ENCODE measurements at regions not wholly inside any gene's neighbourhood (a gene's known extent, or its start where the extent isn't known, plus 50 kb on each side); places are given as distances from the start of the nearest gene placed in this dataset.

GRCh38 chr18:64991102-64991501 is 759.7 kb upstream of the CDH7 start:
- DNase-seq (ENCODE audit: low read depth) = no peak

DNA sequence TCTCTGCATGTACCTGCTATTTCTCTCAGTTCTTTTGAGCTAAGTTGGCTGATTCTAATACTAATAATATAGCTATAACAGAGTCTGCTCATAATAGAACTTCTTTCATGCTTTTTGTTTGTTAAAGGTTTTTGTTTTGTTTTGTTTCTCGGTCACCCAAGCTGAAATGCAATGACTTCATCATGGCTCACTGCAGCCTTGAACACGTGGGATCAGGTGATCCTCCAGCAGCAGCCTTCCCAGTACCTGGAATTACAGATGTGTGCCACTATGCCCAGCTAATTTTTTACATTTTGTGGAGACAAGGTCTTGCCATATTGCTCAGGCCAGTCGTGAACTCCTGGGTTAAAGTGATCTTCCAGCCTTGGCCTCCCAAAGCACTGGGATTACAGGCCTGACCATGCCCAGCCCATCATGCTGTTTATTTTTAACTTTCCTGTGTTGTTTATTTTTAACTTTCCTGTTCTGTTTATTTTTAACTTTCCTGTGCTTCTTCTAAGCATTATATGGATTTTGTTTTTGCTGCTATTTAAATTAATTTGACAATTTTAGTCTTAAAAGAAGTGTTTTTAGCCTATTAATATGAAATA is 763.8 kb upstream of the CDH7 start:
- no peak for DNase-seq (ENCODE audit: low read depth)

- no peak for DNase-seq (ENCODE audit: low read depth)
Observed at GRCh38 chr18:64983497-64984238, 767.1 kb upstream of the CDH7 start.

DNA sequence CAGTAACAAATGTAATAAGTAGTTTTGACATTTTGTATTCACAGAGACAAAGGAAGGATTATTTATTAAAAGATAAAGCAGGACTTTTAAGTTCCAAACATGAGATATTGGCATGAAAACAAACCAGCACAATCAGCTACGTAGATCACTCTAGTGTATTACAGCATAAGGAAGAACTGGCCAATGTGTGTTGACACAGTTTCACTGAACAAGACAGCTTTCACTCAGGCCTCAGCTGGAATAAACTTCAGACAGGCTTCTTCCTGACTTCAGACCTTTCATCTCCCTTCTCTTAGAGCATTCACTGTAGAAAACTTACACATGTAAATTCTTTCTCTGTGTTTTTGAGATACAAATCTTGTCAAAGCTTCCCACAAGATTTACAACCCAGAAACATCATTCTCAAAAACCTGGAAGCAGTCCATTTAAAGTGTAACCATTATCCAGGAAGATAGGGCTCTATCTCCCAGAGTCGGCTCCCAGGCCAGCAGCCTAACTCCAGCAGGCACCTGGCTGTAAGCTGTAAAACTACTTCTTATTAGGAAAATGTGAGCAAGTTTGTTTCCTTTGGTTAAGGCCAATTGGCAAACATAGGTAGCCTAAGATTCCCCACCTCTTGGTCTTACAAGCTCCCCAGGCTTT is 768.3 kb upstream of the CDH7 start:
- DNase-seq (ENCODE audit: low read depth) = no peak

DNA sequence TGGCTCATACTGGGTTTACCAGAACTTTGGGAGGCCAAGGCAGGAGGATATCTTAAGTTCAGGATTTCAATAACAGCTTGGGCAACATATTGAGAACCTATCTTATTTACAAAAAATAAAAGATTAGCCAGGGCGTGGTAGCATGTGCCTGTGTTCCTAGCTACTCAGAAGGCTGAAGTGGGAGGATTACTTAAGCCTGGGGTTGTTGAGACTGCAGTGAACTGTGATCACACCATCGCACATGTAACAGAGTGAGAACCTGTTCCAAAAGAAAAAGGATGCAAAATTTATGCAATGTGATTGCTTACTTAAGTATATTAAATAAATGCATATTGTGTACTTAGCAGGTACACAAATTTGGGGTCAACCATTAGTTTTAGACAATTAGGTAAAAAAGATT is 768.9 kb upstream of the CDH7 start:
- no peak for DNase-seq (ENCODE audit: low read depth)

DNA sequence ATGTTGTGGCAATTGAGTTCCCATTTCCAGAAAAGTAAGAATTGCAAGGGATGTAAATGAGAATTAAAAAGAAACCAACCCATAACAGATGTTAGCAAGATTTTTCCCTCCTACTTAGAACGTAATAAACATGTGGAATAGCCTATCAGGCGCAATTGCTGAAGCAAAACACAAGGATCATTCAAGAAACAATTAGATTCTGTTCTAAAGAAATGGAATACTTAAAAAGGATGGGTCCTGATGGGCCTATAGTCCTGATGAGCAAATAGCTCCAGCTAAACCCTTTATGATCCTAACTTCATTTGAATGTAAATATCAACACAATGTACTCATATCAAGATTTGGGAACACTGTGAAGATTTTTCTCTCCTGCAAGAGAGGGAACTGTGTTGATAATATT is 771.0 kb upstream of the CDH7 start:
- DNase-seq (ENCODE audit: low read depth) = no peak

DNA sequence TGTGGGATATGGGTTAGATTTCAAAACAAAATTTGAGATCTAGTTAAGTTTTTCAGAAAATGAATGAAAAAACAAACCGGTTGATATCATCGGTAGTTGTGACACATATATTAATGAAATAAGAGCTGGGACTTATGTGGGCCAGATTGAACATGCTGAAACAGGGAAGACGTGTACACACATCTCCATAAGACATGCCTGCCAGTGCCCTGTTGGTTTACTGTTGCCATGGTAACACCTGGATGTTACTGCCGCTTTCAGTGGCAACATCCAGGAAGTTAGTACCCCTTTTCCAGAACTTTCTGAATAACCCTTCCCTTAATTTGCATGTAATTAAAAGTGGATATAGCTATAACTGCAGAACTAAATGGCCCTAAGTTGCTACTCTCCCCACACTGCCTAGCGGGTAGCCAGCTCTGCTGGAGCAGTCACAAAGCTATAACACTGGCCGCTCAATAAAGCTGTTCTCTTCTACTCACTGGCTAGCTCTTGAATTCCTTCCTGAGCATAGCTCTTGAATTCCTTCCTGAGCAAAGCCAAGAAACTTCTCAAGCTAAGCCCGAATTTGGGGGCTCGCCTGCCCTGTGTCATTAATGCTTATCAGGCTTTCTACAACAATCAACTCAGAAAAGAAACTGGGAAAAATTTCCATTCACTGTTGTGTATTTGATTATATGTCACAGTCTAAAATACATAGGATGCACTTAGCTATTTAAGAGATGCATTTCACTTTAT is 776.3 kb upstream of the CDH7 start:
- DNase-seq (ENCODE audit: low read depth) = no peak

- DNase-seq (ENCODE audit: low read depth) = no peak
Observed at GRCh38 chr18:64972545-64972944, 778.3 kb upstream of the CDH7 start.

GRCh38 chr18:64966667-64967066 is 784.1 kb upstream of the CDH7 start:
- DNase-seq (ENCODE audit: low read depth) = no peak

DNA sequence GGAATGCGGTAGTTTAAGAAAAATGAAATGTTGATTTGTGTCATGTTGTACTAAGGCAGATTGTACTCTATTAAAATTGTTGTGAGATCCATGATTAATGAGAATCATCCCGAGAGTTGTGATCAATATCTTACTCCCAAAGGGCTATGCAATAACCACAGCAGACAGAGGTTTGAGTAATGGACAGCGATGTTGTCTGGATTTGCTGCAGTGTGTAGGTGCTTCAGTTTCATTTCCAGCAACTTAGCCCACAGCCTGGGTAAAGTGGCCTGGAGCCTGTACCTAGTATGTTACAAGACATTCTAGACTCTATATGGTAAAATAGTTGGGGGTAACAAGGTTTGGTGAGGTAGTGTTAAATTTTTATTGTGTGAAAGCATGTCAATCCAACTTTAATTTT is 794.3 kb upstream of the CDH7 start:
- no peak for DNase-seq (ENCODE audit: low read depth)

DNA sequence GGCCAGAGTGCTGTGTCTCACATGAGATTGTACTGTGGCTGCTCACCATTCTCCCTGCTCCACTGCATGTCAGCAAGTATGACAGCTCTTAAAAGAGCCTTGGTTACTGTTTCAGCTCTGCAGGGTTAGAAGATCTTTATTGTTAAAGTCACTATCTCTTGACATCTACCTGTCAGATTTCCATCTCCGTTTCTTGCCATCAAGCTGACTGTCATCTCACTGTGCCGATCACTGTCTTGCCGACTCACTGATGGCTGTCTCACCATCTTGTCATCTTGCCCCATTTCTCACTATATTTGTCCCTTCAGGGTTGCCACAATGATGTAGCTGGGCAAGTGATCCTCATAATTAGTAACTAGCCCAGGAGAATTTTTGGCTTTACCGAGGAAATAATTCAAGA is 800.9 kb upstream of the CDH7 start:
- no peak for DNase-seq (ENCODE audit: low read depth)

DNA sequence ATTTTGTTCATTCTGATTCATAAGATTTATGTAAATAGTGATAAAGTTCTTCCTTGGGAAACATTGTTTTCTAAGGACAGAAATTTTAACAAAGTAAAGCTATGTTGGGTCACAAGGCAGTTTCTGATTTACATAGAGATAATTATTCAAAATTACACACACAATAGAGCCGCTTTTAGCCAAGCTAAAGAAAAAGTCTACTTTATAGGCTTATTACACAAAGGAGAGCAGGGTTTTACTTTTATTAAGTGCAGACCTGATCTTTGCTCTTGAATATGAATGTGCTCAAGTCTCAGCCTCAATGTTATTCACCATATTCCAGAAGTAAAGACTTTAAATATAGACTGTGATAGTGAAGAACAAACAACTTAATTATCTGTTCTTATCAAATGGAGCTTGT is 787.8 kb upstream of the LINC00305 start:
- DNase-seq (ENCODE audit: low read depth) = no peak

DNA sequence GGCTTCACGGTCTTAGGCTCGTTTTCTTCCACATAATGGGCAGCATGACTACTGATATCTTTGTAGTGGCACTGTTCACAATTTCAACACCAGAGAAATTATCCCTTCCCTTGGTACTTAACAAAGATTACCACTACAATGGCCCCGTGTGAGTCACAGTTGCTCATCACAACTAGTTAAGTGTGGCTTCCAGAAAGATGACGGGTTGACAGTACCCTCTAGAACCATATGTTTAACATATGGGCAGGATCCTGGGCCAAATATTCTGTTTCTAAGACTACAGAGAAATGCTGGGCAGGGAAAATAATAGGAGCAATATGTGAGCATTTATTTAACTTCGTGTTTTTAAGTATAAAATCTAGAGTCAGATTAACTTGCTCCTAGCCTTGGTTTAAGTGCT is 780.1 kb upstream of the LINC00305 start:
- DNase-seq (ENCODE audit: low read depth) = peak; percentile 23

- no peak for DNase-seq (ENCODE audit: low read depth)
Observed at GRCh38 chr18:64919971-64920570, 771.2 kb upstream of the LINC00305 start.

GRCh38 chr18:64918851-64919250 is 770.0 kb upstream of the LINC00305 start:
- no peak for DNase-seq (ENCODE audit: low read depth)

DNA sequence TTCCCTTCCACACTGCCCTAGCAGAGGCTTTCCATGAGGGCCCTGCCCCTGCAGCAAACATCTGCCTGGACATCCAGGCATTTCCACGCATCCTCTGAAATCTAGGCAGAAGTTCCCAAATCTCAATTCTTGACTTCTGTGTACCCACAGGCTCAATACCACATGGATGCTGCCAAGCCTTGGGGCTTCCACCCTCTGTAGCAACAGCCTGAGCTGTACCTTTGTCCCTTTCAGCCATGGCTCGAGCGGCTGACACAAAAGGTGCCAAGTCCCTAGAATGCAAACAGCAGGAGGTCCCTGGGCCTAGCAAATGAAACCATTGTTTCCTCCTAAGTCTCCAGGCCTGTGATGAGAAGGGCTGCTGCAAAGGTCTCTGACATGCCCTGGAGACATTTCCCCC is 744.5 kb upstream of the LINC00305 start:
- DNase-seq (ENCODE audit: low read depth) = no peak

- no peak for DNase-seq (ENCODE audit: low read depth)
Observed at GRCh38 chr18:64888956-64889355, 740.1 kb upstream of the LINC00305 start.

DNA sequence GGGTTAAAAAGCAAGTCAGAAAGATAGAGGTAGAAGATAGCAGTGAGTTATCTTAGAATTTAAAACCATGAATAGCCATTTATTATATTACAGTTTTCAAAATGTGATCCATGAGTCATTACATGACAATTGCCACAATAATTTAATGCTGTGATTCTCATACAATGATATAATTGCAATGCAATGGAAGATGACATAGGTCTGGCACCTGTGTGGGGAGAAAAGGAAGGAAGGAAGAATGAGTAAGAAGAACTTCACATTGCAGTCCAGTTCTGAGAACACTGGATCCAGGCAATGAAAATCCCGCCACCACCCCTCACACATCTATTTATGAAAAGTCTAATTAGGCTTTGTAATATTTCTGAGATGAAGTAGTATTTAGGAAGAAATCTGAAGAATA is 738.1 kb upstream of the LINC00305 start:
- no peak for DNase-seq (ENCODE audit: low read depth)

- no peak for DNase-seq (ENCODE audit: low read depth)
Observed at GRCh38 chr18:64882896-64883295, 734.0 kb upstream of the LINC00305 start.

- DNase-seq (ENCODE audit: low read depth) = no peak
Observed at GRCh38 chr18:64876833-64877232, 727.9 kb upstream of the LINC00305 start.

GRCh38 chr18:64872710-64873458 is 724.0 kb upstream of the LINC00305 start:
- DNase-seq (ENCODE audit: low read depth) = no peak

- DNase-seq (ENCODE audit: low read depth) = no peak
Observed at GRCh38 chr18:64854112-64854511, 705.2 kb upstream of the LINC00305 start.

All from RPMI7951 (cell line).